Spleen (tissue), 7 donors: ENCODE measurements at regions not wholly inside any gene's neighbourhood (a gene's known extent, or its start where the extent isn't known, plus 50 kb on each side); places are given as distances from the start of the nearest gene placed in this dataset.

Source experiments
- CTCF ChIP-seq, 11 experiments: fragments of 200-600 bp in 7 of 11; fragments of 450-650 bp in 4 of 11; sonication (generic) in 4 of 11; IDR thresholded peaks in 8 of 11; conservative IDR thresholded peaks in 3 of 11; 1 replicate in 7 of 11; 2 replicates in 4 of 11; pipeline versions ENCODE4 v1.4.0 to v1.8.0; 2016 to 2021; ENCODE audit warnings: antibody characterized with exemption in 11 of 11, inconsistent platforms in 4 of 11, mild to moderate bottlenecking in 1 of 11
- POLR2AphosphoS5 ChIP-seq, 3 donors: sonication (generic); formaldehyde crosslinking; IDR thresholded peaks; one replicate each; pipeline ENCODE4 v1.5.1; 2017; ENCODE audit warnings: antibody characterized with exemption in 3 of 3
- donor health status: DM: no; HTN: no; CAD: no; lungs with moderate emphysema.
- donor health status: DM: no; HTN: no; CAD: no.
- donor health status: DM: no; HTN: no; CAD: no.

GRCh38 chr6:48959251-48960060 is 503.6 kb downstream of the MMUT start:
- TF ChIP-seq CTCF (IDR thresholded peaks at IDR 0.05 in 8 of 11, conservative IDR thresholded peaks at IDR 0.05 in 3 of 11) (no peak), POLR2AphosphoS5 (IDR thresholded peaks at IDR 0.05) (no peak)
